ENCODE measurements at regions not wholly inside any gene's neighbourhood (a gene's known extent, or its start where the extent isn't known, plus 50 kb on each side); places are given as distances from the start of the nearest gene placed in this dataset.

GRCh38 chr11:123264431-123264780, 69.4 kb upstream of the CLMP start:
- H3K27ac ChIP-seq (ENCODE audit: low read depth in 1 of 2, low read length in 2 of 2): no peak overlapping the region
- DNase-seq (ENCODE audit: low spot score): no peak
- H3K36me3 ChIP-seq (ENCODE audit: control insufficient read depth in 4 of 4, insufficient read depth in 3 of 4, low read depth in 1 of 4, low read length in 3 of 4): no peaks in the 10 kb centered on the region
- TF ChIP-seq NR2F2 (IDR thresholded peaks at IDR 0.05): no peak
- TF ChIP-seq ATF3 (IDR thresholded peaks at IDR 0.05): no peak
- no peak for TF ChIP-seq CTCF (IDR thresholded peaks at IDR 0.05; ENCODE audit: low read depth, low read length, missing input control)
- TF ChIP-seq RAD21 (IDR thresholded peaks at IDR 0.05): no peak
- TF ChIP-seq TAF1 (conservative IDR thresholded peaks at IDR 0.05): no peak
- TF ChIP-seq FOXA1 (IDR thresholded peaks at IDR 0.05): no peak
- TF ChIP-seq HNF4A (conservative IDR thresholded peaks at IDR 0.05): no peak
- no peak for TF ChIP-seq JUND (IDR thresholded peaks at IDR 0.05)
- no peak for TF ChIP-seq RXRA (IDR thresholded peaks at IDR 0.05)
- TF ChIP-seq SP1 (IDR thresholded peaks at IDR 0.05): no peak
- TF ChIP-seq MAX (IDR thresholded peaks at IDR 0.05): no peak
- no peak for TF ChIP-seq YY1 (IDR thresholded peaks at IDR 0.05)
- no peak for TF ChIP-seq HNF4G (IDR thresholded peaks at IDR 0.05)
- TF ChIP-seq GABPA (IDR thresholded peaks at IDR 0.05 in 1 of 2, conservative IDR thresholded peaks at IDR 0.05 in 1 of 2): no peak
- no peak for TF ChIP-seq REST (IDR thresholded peaks at IDR 0.05)
- TF ChIP-seq FOXA2 (IDR thresholded peaks at IDR 0.05): no peak
- no peak for TF ChIP-seq ZBTB33 (IDR thresholded peaks at IDR 0.05)
- no peak for TF ChIP-seq EGR1 (IDR thresholded peaks at IDR 0.05; ENCODE audit: low read depth in 2 of 2)
- H3K4me3 ChIP-seq (ENCODE audit: low read depth in 1 of 3, low read length in 3 of 3): no peak overlapping the region
- WGBS: 30% methylated on average over 3 of the region's 3 CpGs
- no peaks in the 10 kb centered on the region for H3K9me3 ChIP-seq (ENCODE audit: control insufficient read depth in 4 of 4, low read length in 3 of 4)
- no peak overlapping the region for H3K9ac ChIP-seq (ENCODE audit: low read depth in 1 of 2, low read length in 2 of 2)
- peaks cover 0 to 4% (median 3%) of the 10 kb centered on the region in 4 donors for H3K4me1 ChIP-seq (ENCODE audit: control insufficient read depth in 4 of 4, insufficient read depth in 4 of 4, low read length in 3 of 4)
- no peaks in the 10 kb centered on the region for H3K27me3 ChIP-seq (ENCODE audit: control insufficient read depth in 4 of 4, insufficient read depth in 4 of 4, low read length in 3 of 4)
